Dedifferentiated amniotic fluid mesenchymal stem cell (primary cell): ENCODE measurements at regions not wholly inside any gene's neighbourhood (a gene's known extent, or its start where the extent isn't known, plus 50 kb on each side); places are given as distances from the start of the nearest gene placed in this dataset.
"Not testable (repeated sequence)": the region's sequence is repeated elsewhere in the genome, so short reads cannot be mapped to it uniquely, and the experiment has no call there.

Source experiments
- DNase-seq: peaks from one replicate; pipeline ENCODE4 v3.0.0-alpha.2; 2016; ENCODE audit errors: extremely low spot score

DNA sequence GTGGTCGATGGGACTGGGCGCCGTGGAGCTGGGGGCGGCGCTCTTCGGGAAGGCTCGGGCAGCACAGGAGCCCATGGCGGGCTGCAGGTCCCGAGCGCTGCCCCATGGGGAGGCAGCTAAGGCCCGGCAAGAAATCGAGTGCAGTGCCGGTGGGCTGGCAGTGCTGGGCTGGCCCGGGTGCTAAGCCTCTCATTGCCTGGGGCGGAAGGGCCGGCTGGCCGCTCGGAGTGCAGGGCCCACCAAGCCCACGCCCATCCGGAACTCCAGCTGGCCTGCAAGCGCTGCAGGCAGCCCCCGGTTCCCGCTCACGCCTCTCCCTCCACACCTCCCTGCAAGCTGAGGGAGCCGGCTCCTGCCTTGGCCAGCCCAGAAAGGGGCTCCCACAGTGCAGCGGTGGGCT, 748.4 kb upstream of the NRXN1 start:
- no peak for DNase-seq

DNA sequence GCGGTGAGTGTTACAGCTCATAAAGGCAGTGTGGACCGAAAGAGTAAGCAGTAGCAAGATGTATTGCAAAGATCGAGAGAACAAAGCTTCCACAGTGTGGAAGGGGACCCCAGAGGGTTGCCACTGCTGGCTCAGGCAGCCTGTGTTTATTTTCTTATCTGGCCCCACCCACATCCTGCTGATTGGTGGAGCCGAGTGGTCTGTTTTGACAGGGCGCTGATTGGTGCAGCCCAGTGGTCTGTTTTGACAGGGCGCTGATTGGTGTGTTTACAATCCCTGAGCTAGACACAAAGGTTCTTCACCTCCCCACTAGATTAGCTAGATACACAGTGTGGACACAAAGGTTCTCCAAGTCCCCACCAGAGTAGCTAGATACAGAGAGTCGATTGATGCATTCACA, 747.8 kb upstream of the NRXN1 start:
- DNase-seq, result not testable (repeated sequence)

DNA sequence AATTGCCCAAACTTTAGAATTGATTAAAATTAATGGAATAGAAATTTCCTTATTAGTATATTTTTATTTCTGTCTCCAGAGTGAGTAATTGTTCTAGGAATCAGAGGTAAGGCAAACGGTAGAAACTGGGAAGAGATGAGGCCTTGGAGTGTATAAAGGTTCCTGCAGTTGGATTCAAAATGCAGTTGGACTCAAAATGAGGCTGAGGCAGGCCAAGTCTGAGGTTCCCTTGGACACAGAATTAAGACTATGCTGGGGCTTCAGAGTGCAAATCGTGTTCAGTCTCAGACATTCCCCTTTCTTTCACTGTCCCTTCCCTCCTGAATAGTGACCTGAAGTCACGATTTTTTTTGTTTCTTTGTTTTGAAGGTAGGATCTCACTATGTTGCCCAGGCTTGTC, 746.9 kb upstream of the NRXN1 start:
- DNase-seq, result no peak

DNA sequence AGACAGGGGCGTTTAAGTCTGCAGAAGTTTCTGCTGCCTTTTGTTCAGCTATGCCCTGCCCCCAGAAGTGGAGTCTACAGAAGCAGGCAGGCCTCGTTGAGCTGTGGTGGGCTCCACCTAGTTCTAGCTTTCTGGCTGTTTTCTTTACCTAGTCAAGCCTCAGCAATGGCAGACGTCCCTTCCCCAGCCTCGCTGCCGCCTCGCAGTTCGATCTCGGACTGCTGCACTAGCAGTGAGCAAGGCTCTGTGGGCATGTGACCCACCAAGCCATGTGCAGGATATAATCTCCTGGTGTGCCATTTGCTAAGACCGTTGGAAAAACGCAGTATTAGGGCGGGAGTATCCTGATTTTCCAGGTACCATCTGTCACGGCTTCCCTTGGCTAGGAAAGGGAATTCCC, 742.7 kb upstream of the NRXN1 start:
- not testable (repeated sequence) for DNase-seq

DNA sequence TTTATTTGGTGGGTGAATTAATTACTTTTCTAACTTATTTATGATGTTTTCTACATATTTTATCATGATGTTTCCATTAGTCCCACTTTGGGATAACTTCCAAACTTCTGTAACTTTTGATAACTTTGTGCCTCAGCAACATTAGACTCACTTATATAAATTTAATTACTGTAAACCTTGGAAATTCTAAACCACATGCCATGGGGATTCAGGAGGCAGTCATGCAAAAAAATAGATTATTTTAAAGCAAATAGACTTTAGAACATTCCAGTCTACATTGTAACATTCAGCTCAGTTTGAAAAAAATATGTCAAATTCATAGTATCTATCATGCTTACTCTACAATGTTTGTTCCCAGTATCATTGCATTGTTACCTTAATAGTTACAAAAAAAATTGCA, 728.5 kb upstream of the NRXN1 start:
- DNase-seq, result peak; percentile 45

DNA sequence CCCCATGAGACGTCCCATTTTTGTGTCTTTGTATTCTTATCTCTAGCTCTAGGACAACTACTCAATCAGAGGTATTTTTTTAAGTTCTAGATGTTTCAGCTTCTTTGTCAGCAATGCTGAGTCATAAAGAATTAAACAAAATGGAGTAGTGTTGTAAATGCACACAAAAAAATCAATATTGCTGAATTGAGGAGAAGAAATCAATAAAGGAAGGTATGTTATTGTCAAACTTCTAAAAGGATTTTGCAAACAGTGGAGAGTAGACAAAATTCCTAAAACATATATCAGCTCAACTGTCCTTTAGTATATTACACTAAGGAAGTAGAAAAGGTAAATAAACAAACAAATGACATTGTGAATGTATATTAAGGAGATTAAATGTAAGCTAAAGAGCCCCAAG, 726.1 kb upstream of the NRXN1 start:
- DNase-seq, result no peak

DNA sequence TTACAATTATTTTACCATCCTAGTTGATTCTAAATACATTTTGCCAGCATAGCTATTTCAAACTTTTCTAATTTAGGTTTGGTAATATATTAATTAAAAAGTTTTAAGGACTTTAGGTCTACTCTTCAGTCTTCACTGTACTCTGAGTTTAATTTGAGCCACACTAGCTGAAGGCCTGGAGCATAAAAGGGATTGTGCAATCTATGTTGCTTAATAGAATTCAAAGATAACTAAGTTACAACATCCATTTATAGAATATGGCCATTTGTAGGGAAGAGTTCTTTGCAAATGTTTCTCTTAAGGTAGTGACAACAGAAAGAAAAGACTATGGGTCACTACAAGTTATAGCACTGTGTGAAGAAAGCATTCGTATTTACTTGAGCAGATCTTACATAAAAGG, 702.2 kb upstream of the NRXN1 start:
- DNase-seq, result peak; percentile 26

DNA sequence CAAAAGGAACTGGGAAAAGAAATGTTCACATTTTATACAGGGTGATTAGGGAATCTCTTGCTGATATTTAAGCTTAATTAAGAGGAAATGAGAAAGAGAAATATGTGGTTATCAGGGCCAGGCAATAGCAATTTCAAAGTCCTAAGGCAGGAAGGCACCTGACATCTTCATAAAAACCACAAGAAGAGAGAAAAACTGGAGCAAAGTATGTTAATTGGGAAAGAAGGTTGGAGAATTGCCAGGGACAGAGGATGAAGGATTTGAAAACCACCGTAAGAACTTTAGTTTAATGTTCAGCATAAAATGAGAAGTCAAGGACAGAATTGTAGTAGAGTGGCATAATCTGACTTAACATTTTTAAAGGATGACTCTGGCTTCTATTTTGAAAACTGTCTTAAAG, 691.8 kb upstream of the NRXN1 start:
- DNase-seq, result no peak

DNA sequence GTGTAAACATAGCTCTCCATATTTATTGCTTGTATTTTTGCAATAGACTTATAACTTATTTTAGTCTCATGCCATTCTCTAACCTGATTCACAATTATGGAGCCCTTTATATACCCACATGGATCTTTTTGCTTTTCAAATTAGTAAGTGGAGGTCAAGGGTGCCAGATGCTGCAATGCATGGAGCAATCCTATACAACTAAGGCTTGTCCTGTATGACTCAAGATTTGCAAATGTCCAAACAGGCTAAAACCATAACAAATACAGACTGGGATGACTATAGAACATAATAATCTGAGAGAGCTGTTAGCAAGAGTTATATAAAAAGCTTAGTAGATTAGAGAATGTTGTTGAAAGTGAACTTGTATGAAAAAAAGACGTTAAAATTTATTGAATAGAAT, 690.4 kb upstream of the NRXN1 start:
- DNase-seq, result peak; percentile 24

DNA sequence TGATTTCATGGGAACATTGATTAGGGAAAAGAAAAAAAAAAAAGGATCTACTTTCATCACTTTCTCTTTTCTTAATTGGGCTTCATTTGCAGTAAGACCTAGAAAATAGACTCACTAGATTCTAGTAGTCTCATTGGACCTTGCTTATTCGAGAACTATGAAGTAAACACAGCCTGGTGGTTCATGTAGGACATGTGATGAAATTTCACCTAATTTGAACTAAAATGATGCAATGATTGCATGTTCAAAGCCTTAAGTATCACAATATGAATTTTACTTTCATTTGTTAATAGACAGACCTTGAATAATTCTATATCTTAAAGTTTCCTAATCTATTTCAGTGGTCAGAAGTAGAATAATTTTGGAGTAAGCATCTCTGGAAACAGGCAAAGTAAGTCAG, 688.9 kb upstream of the NRXN1 start:
- DNase-seq, result no peak

DNA sequence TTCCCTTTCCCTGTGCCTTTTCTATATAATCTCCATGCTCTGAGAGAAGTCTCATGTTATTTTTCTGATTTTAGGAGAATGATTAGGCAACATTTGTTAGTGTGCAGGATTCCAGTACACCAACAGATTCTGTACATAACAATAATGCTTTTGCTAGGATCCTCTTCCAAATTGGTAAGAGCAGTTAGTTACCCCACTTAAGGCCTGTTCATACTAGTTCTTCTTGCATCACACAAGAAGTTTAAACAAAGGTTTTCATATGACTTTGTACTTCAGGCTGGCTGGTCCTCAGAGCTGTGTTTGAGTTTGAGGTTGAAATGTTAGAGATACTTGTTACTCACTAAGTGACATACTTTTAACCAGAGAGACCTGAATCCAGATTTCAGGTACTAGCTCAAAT, 686.9 kb upstream of the NRXN1 start:
- no peak for DNase-seq

DNA sequence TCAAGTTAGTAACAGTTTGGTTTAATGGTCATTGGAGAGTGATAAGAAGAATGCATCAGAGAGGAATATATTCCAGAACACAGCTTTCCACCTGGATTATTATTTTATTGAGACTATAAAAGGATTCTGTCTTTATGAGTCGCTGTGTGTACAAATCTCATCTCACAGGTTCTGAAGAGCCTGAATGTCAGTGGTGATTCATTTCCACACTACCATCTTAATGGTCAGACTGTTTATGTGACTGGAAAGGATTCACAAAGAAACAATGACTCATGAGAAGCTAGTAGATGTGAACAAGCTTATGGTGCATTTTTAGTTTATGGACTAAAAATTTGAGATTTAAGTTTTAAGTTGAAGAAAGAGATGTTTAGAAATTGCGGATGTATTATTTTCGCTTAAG, 685.4 kb upstream of the NRXN1 start:
- peak; percentile 51 for DNase-seq

DNA sequence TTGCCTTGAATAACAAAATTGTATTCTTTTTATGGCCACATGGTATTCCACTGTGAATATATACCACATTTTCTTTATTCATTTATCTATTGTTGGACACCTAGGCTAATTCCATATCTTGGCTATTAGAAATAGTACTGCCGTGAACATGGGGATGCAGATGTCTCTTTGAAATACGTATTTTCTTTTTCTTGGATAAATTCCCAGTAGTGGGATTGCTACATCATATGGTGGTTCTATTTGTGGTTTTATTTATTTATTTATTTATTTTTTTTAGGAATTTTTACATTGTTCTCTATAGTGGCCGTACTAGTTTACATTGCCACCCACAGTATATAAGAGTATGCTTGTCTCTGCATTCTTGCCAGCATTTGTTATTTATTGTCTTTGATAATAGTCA, 679.8 kb upstream of the NRXN1 start:
- DNase-seq, result no peak

DNA sequence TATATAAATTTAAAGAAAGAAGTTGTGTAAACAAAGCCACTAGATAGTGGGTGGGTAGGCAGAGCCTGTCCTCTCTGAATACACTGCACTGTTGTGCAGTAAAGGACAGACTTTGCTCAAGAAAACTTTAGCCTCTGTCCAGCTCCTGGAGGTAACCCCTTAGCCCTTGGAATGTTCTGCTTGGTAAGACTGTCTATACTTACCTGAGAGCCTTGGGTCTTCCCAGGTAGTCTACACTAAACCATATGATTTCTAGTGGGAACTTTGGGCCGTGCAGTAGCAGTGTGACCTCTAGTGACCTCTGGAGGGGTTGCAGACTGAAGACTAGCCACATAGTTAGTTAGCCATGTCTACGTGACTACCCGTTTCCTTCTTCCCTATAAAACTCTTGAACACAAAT, 678.3 kb upstream of the NRXN1 start:
- no peak for DNase-seq

DNA sequence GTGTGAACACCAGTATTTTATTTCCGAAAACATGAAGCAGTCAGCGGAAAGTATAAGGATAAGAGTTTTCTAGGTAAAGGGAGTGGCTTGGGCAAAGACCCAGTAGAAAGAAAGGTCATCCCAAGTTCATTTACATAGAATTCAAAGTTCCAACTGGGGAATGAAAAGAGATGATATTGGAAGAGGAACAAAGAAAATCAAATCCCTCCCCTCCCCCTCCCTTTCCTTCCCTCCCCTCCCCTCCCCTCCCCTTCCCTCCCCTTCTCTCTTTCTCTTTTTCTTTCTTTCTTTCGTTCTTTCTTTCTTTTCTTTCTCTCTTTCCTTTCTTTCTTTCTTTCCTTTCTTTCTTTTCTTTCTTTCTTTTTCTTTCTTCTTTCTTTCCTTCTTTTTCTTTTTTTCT, 675.7 kb upstream of the NRXN1 start:
- no peak for DNase-seq

DNA sequence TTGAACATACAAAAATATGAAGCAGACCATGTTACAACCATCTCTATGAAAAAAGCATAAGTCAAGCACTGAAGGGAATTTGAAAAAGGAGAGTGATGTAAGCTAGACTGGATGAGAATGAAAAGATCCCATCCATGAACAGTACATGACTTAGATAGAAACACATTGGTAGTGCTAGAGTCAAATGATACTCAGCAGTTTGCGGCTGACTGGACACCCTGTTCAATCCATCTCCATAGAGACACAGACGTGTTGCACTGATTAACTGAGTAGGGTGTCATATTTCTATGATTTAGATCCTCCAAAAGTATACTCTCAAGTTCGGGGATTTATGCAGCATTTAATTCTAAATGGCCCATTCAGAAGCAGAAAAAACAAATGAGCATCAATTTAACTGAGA, 674.3 kb upstream of the NRXN1 start:
- no peak for DNase-seq

DNA sequence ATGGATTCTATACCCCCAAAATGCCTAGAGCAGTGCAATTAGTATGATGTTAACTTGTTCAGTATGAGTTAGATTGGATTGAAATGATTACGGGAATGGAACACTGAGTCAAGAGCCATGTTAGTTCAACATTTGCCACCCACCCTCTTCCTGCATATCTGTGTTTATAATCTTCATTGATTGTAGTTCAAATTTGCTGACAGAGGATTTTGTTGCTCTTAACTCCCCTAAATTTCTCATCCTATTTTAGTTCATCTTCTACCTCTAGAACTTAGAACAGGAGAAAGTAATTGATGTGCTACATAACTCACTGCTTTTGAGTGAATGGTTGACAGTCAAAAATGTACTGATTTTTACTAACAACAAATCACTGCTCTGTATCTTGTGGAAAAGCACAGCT, 673.5 kb upstream of the NRXN1 start:
- DNase-seq, result no peak

DNA sequence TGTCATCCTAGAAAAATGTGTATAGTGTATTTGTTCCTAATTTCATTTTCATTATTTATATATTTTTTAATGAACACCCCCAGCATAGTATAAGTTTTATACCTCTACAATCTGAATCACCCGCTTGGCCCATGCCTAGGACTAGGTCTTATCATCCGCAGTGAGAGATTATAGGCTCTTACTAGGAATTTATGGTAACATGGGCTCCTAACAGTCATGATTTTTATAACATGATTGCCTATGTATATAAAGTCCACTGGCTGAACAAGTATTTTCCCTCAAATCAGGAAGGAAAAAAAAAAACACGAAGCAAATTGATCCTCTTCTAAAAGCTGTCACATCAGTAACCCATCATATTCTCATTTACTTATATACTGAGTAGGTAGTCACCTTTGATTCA, 666.1 kb upstream of the NRXN1 start:
- DNase-seq, result no peak

DNA sequence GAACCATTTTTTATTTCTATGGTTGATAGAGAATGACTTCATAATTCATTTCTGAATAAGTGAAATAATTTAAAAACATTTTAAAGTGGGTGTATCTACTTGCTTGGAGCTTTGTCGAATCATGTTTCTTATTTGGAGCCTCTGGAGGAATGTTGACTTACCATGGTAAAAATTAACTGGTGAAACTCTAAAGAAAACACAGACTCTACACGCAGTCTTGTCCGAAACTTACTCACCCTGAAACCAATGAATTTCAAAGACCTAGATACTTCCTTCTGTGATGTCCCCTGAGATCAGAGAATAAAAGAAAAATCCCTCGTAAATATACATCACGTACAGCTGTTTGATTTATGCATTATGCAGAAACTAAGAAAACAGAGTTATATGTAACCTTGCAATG, 665.2 kb upstream of the NRXN1 start:
- no peak for DNase-seq

DNA sequence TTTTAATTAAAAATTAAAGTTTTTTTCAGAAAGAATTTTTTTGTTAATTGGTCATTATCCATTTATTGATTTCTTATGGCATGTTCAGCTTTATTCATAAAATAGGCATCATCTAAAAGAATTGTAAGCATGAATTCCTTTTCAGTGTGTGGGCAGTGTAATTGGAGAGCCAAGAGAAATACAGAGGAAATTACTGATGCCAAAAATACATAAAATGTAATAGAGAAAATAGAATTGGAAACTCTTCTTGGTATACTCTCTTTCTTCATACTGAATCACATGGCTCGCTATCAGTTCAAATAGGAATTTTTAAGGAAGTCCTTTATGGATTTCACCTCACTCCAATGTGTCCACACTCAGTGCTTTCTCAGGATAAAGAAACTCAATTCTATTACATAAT, 663.6 kb upstream of the NRXN1 start:
- DNase-seq, result peak; percentile 77

DNA sequence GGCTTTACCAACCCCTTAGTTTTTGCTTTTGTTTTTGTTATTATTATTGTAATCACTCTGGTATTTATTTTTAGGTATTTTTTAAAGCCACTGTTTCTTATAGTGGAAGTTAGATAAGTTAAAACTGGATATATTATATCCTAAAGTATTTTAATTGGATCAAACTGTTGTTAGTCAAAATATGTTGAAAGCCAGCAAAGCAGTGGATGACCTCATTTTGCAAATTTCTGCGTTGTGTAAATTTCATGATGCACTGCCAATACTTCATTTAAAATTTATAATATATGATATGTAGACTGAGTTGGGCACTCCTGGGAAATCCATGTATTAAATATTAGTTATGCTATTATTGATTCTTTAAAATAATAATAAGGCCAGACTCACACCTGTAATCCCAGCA, 661.7 kb upstream of the NRXN1 start:
- peak; percentile 52 for DNase-seq

DNA sequence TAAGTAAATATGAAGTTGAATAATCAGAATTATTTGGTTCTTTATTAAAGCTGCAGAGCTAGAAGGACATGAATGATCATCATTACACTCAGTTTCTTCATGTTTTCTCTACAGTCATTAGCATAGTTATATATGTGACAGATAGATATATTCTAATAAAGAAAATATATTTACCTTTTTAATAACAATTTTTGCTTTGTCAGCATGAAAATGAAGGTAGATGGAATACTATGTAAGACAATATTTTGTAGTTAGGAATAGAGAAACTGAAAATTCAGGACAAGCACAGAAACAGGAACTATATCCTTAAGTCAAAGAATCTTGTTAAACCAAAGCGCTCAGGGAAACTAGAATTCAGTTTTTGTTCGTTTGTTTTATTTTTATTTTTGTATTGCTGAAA, 649.9 kb upstream of the NRXN1 start:
- no peak for DNase-seq

DNA sequence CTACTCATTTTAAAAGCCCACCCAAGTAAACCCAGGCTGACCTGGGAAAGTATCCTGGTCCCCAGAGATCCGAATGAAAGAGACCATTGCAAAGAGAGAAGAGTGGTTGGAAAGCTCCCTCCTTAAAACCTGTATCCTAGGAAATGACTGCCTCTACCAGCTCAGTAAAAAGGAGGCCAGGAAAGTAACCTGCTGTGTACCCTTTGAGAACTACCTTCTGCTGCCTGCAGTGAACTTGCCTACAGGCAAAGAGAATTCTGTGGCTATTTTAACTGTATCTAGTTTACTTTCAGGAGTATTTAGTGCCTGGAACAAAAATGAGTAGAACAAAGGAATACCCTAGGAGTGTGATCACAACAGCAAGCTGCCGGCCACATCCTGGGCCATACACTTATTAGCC, 641.7 kb upstream of the NRXN1 start:
- DNase-seq, result no peak

DNA sequence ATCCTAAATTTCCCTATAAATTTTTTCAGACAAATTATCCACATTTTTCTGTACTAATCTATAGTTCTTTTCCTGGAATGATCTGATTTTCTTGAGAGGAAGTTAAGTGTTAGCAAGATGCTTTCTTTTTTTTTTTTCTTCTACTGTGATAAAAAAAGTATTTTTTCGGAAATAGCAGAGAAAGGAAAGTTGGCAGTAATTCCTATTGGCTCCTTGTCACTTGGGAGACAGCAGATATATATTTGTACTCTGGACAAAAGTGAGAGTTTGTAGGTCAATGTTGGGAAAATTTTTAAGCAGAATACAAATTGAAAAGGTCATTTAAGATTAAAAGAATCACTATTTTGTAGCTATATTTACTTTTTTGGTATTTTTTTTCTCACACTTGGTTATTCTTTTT, 635.7 kb upstream of the NRXN1 start:
- DNase-seq, result no peak

DNA sequence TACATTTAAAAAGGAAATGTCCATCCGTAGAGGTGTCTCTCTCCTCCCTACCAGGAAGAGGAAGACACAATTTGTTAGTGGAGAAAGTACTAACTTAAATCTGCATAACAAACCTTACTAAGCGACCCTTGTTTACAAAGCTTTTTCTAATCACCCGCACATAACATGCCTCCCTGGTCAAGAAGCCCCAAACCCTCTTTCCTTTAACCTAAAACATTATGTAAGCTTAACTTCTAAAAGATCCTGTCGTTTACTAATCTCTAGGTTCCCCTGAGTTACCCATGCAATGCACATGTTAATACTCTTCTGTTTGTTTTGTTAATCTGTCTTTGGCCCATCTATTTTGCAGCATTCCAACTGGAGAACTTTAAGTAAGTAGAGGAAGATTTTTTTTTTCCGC, 630.3 kb upstream of the NRXN1 start:
- DNase-seq, result no peak
